Adrenal gland (tissue), 9 donors: ENCODE measurements at regions not wholly inside any gene's neighbourhood (a gene's known extent, or its start where the extent isn't known, plus 50 kb on each side); places are given as distances from the start of the nearest gene placed in this dataset.

Experiments used
- DNase-seq, 7 donors: peaks; one replicate each; pipeline ENCODE4 v3.0.0-alpha.2; 2019 to 2020
- H3K27ac ChIP-seq, 5 donors: fragments of 200-600 bp; sonication (generic) in 4 of 5; 1 replicate in 3 of 5; 2 replicates in 2 of 5; pipeline versions ENCODE4 v1.5.1 to v1.8.0; 2016 to 2020; ENCODE audit warnings: mild to moderate bottlenecking in 1 of 5
- H3K27me3 ChIP-seq: fragments of 200-600 bp; 2 replicates; pipeline ENCODE4 v1.8.0; 2021
- H3K36me3 ChIP-seq, 2 donors: fragments of 200-600 bp; replicated peaks in 1 of 2; 1 replicate in 1 of 2; 2 replicates in 1 of 2; pipeline versions ENCODE4 v1.5.1 to v1.8.0; 2018 to 2022
- H3K4me1 ChIP-seq, 2 donors: fragments of 200-600 bp; replicated peaks in 1 of 2; 1 replicate in 1 of 2; 2 replicates in 1 of 2; pipeline versions ENCODE4 v1.5.1 to v1.8.0; 2018 to 2021
- H3K4me3 ChIP-seq, 4 donors: fragments of 200-600 bp; sonication (generic) in 3 of 4; one replicate each; pipeline ENCODE4 v1.5.1; 2016 to 2018
- H3K9me3 ChIP-seq, 3 donors: fragments of 200-600 bp; sonication (generic) in 1 of 3; replicated peaks in 1 of 3; 1 replicate in 2 of 3; 2 replicates in 1 of 3; pipeline versions ENCODE4 v1.5.1 to v1.8.0; 2016 to 2021
- CTCF ChIP-seq, 6 experiments: fragments of 450-650 bp in 4 of 6; fragments of 200-600 bp in 2 of 6; sonication (generic) in 1 of 6; IDR thresholded peaks; 1 replicate in 5 of 6; 2 replicates in 1 of 6; pipeline versions ENCODE4 v1.5.1 to v1.8.0; 2016 to 2021; ENCODE audit warnings: antibody characterized with exemption in 6 of 6, mild to moderate bottlenecking in 2 of 6, moderate library complexity in 1 of 6
- POLR2A ChIP-seq, 2 donors: fragments of 450-650 bp; IDR thresholded peaks; one replicate each; pipeline ENCODE4 v1.6.1; 2017; ENCODE audit warnings: antibody characterized with exemption in 2 of 2, mild to moderate bottlenecking in 2 of 2, moderate library complexity in 1 of 2
- WGBS, 4 donors: extraction: QIAGEN DNeasy Blood & Tissue Kit in 2 of 4; methylation state at CpG; one replicate each; pipeline versions ENCODE4 v1.1.5 to v1.1.7; 2013 to 2017; 5-methylcytosine and 5-hydroxymethylcytosine counted together
- intact Hi-C, 2 donors: fragments of 100-400 bp; cut with DNase I; formaldehyde crosslinking; loops; one replicate each; pipeline versions ENCODE4 v1.14.1 to v1.15.0; 2022 to 2023
- donor health status: healthy with polysubstance abuse.
- donor health status: Bipolar disorder and iron deficiency.
- donor health status: DM: yes; HTN: yes; CAD: no.
- donor health status: DM: no; HTN: no; CAD: no.
- donor health status: DM: no; HTN: no; CAD: no.

GRCh38 chr18:10248738-10249137 lies 205.7 kb upstream of the APCDD1 start:
- Histone ChIP-seq H3K9me3 (no peaks in the 10 kb centered on the region), H3K4me1 (no peaks in the 10 kb centered on the region), H3K27ac (no peak overlapping the region), H3K36me3 (no peaks in the 10 kb centered on the region), H3K27me3 (no peaks in the 10 kb centered on the region), H3K4me3 (no peak overlapping the region)
- no peak for DNase-seq
- intact Hi-C loops = no loop called here
- TF ChIP-seq CTCF (IDR thresholded peaks at IDR 0.05) (no peak), POLR2A (IDR thresholded peaks at IDR 0.05) (no peak)
- WGBS, 4 donors = 88 to 94% (median 91%) methylated on average over 5 of the region's 5 CpGs

- intact Hi-C loops = no loop called here
- H3K27ac ChIP-seq = no peak overlapping the region
- WGBS, 4 donors = 70 to 74% (median 73%) methylated on average over 3 of the region's 3 CpGs
- TF ChIP-seq CTCF (IDR thresholded peaks at IDR 0.05) (no peak), POLR2A (IDR thresholded peaks at IDR 0.05) (no peak)
- H3K27me3 ChIP-seq = no peaks in the 10 kb centered on the region
- no peaks in the 10 kb centered on the region for H3K9me3 ChIP-seq
- H3K4me1 ChIP-seq = no peaks in the 10 kb centered on the region
- DNase-seq = no peak
- H3K4me3 ChIP-seq = no peak overlapping the region
- no peaks in the 10 kb centered on the region for H3K36me3 ChIP-seq
These were observed 205.2 kb upstream of the APCDD1 start for GRCh38 chr18:10249270-10249669.

GRCh38 chr18:10249801-10250200 lies 204.6 kb upstream of the APCDD1 start:
- Histone ChIP-seq H3K27me3 (no peaks in the 10 kb centered on the region), H3K9me3 (no peaks in the 10 kb centered on the region), H3K27ac (no peak overlapping the region), H3K4me3 (no peak overlapping the region), H3K4me1 (no peaks in the 10 kb centered on the region), H3K36me3 (no peaks in the 10 kb centered on the region)
- intact Hi-C loops = no loop called here
- 57 to 96% (median 87%) methylated on average over 1 of the region's 1 CpG for WGBS, 4 donors
- TF ChIP-seq CTCF (IDR thresholded peaks at IDR 0.05) (no peak), POLR2A (IDR thresholded peaks at IDR 0.05) (no peak)
- DNase-seq = no peak

- H3K4me1 ChIP-seq = no peaks in the 10 kb centered on the region
- H3K4me3 ChIP-seq = no peak overlapping the region
- 78 to 87% (median 81%) methylated on average over 4 of the region's 4 CpGs for WGBS, 4 donors
- intact Hi-C loops = no loop called here
- H3K27me3 ChIP-seq = no peaks in the 10 kb centered on the region
- TF ChIP-seq POLR2A (IDR thresholded peaks at IDR 0.05) (no peak), CTCF (IDR thresholded peaks at IDR 0.05) (no peak)
- no peaks in the 10 kb centered on the region for H3K9me3 ChIP-seq
- H3K27ac ChIP-seq = no peak overlapping the region
- no peak for DNase-seq
- H3K36me3 ChIP-seq = no peaks in the 10 kb centered on the region
These were observed 201.9 kb upstream of the APCDD1 start for GRCh38 chr18:10252494-10252893.
